SK-N-SH (cell line): ENCODE measurements at regions not wholly inside any gene's neighbourhood (a gene's known extent, or its start where the extent isn't known, plus 50 kb on each side); places are given as distances from the start of the nearest gene placed in this dataset.

ENCODE experiments used
- CTCF ChIA-PET: fragments of 300-600, 350-600 bp; formaldehyde crosslinking; extraction: SDS; loops from one replicate; lab custom pipeline; 2021; lab: Yijun Ruan, JAX
- POLR2A ChIA-PET: fragments of 350-600 bp; sonication (Branson Sonifier 250); formaldehyde crosslinking; extraction: SDS; loops from one replicate; lab custom pipeline; 2020; ENCODE audit warnings: antibody characterized with exemption, inconsistent platforms; lab: Yijun Ruan, JAX
- DNase-seq: peaks from one replicate; pipeline ENCODE4 v3.0.0; 2012
- H2AFZ ChIP-seq: fragments of 200-600 bp; sonication (generic); 2 replicates; pipeline ENCODE4 v1.8.1; 2016; ENCODE audit warnings: antibody characterized with exemption, mild to moderate bottlenecking, low read depth
- H3F3A ChIP-seq: fragments of 200-600 bp; sonication (generic); replicated peaks from 2 replicates; pipeline ENCODE3; 2016; ENCODE audit warnings: antibody characterized with exemption, mild to moderate bottlenecking; ENCODE audit not compliant: insufficient read depth
- H3K27ac ChIP-seq, 2 experiments: fragments of 200-500 bp in 1 of 2; fragments of 200-600 bp in 1 of 2; sonication (Bioruptor generic) in 1 of 2; sonication (generic), shearing (Covaris generic) in 1 of 2; 2 replicates each; pipeline versions ENCODE4 v1.5.1 to v1.6.1; 2014 to 2016; ENCODE audit warnings: low read depth in 2 of 2, inconsistent platforms in 1 of 2, low read length in 1 of 2, mild to moderate bottlenecking in 1 of 2, mixed read lengths in 1 of 2
- H3K27me3 ChIP-seq: fragments of 200-600 bp; sonication (generic), shearing (Covaris generic); 2 replicates; pipeline ENCODE4 v1.6.1; 2016; ENCODE audit warnings: mixed run types; ENCODE audit not compliant: insufficient read depth
- H3K36me3 ChIP-seq, 2 experiments: fragments of 200-500 bp in 1 of 2; fragments of 200-600 bp in 1 of 2; sonication (Bioruptor generic) in 1 of 2; sonication (generic) in 1 of 2; replicated peaks in 1 of 2; 2 replicates each; pipeline versions ENCODE3 to v1.5.1; 2014 to 2016; ENCODE audit warnings: low read length in 1 of 2, mild to moderate bottlenecking in 1 of 2; ENCODE audit not compliant: insufficient read depth in 2 of 2, control insufficient read depth in 1 of 2
- H3K4me1 ChIP-seq, 2 experiments: fragments of 200-500 bp in 1 of 2; fragments of 200-600 bp in 1 of 2; sonication (Bioruptor generic) in 1 of 2; sonication (generic), shearing (Covaris generic) in 1 of 2; 2 replicates each; pipeline versions ENCODE4 v1.5.1 to v1.6.1; 2014 to 2016; ENCODE audit warnings: low read depth in 1 of 2, low read length in 1 of 2, mixed run types in 1 of 2; ENCODE audit not compliant: insufficient read depth in 2 of 2, control insufficient read depth in 1 of 2
- H3K4me2 ChIP-seq: fragments of 200-600 bp; sonication (generic), shearing (Covaris generic); 2 replicates; pipeline ENCODE4 v1.6.1; 2017; ENCODE audit warnings: mixed run types
- H3K4me3 ChIP-seq, 2 experiments: fragments of 200-500 bp in 1 of 2; fragments of 200-600 bp in 1 of 2; sonication (Bioruptor generic) in 1 of 2; sonication (generic), shearing (Covaris generic) in 1 of 2; 2 replicates each; pipeline versions ENCODE4 v1.5.1 to v1.8.1; 2014 to 2016; ENCODE audit warnings: low read depth in 2 of 2, inconsistent platforms in 1 of 2, low read length in 1 of 2, mild to moderate bottlenecking in 1 of 2, mixed read lengths in 1 of 2, moderate library complexity in 1 of 2
- H3K79me2 ChIP-seq: fragments of 200-600 bp; sonication (generic); 2 replicates; pipeline ENCODE4 v1.8.1; 2017; ENCODE audit warnings: mild to moderate bottlenecking; ENCODE audit not compliant: insufficient read depth
- H3K9ac ChIP-seq: fragments of 200-600 bp; sonication (generic); 2 replicates; pipeline ENCODE4 v1.6.1; 2017; ENCODE audit warnings: mixed run types
- H3K9me2 ChIP-seq: fragments of 200-600 bp; sonication (generic); 2 replicates; pipeline ENCODE4 v1.6.1; 2017; ENCODE audit warnings: mixed run types
- H3K9me3 ChIP-seq: fragments of 200-600 bp; sonication (generic); 2 replicates; pipeline ENCODE4 v1.6.1; 2017; ENCODE audit warnings: mixed run types, mild to moderate bottlenecking, moderate library complexity
- H4K20me1 ChIP-seq: fragments of 200-600 bp; sonication (generic); 2 replicates; pipeline ENCODE4 v1.6.1; 2017; ENCODE audit warnings: mild to moderate bottlenecking, mixed run types; ENCODE audit not compliant: insufficient read depth
- ELF1 ChIP-seq: IDR thresholded peaks from 2 replicates; pipeline ENCODE4 v1.4.0; 2012
- EP300 ChIP-seq, 2 experiments: IDR thresholded peaks; 2 replicates each; pipeline versions ENCODE4 v1.4.0 to v1.6.1; 2012; ENCODE audit warnings: borderline replicate concordance in 1 of 2, low read depth in 1 of 2, low read length in 1 of 2
- EZH2phosphoT487 ChIP-seq: fragments of 200-600 bp; sonication (generic); IDR thresholded peaks from 2 replicates; pipeline ENCODE4 v1.6.1; 2017; ENCODE audit warnings: low read depth, mixed run types, mild to moderate bottlenecking, antibody characterized with exemption, moderate library complexity, borderline replicate concordance
- FOSL2 ChIP-seq: IDR thresholded peaks from 2 replicates; pipeline ENCODE4 v1.4.0; 2012; ENCODE audit warnings: low read depth, mild to moderate bottlenecking, moderate library complexity, borderline replicate concordance
- GABPA ChIP-seq: IDR thresholded peaks from 2 replicates; pipeline ENCODE4 v1.4.0; 2012; ENCODE audit warnings: low read depth, mild to moderate bottlenecking
- GATA2 ChIP-seq: sonication (generic); formaldehyde crosslinking; IDR thresholded peaks from 2 replicates; pipeline ENCODE4 v1.5.0; 2020; ENCODE audit warnings: mild to moderate bottlenecking, missing genetic modification reagents
- IRF3 ChIP-seq: fragments of 150-350 bp; IDR thresholded peaks from 2 replicates; pipeline ENCODE4 v1.6.1; 2016; ENCODE audit warnings: mild to moderate bottlenecking, low read depth, low read length
- JUND ChIP-seq: IDR thresholded peaks from 2 replicates; pipeline ENCODE4 v1.4.0; 2012
- MEF2A ChIP-seq: IDR thresholded peaks from 2 replicates; pipeline ENCODE4 v1.4.0; 2012; ENCODE audit warnings: low read depth, borderline replicate concordance
- MXI1 ChIP-seq: IDR thresholded peaks from 2 replicates; pipeline ENCODE4 v1.6.1; 2012; ENCODE audit warnings: mild to moderate bottlenecking, low read depth, low read length, improper control_type of control experiment
- NRF1 ChIP-seq: IDR thresholded peaks from 2 replicates; pipeline ENCODE4 v1.6.1; 2012; ENCODE audit warnings: low read depth, mild to moderate bottlenecking, low read length
- RAD21 ChIP-seq: IDR thresholded peaks from 2 replicates; pipeline ENCODE4 v1.6.1; 2012; ENCODE audit warnings: mild to moderate bottlenecking, low read length
- RCOR1 ChIP-seq: fragments of 150-350 bp; IDR thresholded peaks from 2 replicates; pipeline ENCODE4 v1.6.1; 2017; ENCODE audit warnings: antibody characterized with exemption, low read length
- REST ChIP-seq: IDR thresholded peaks from 2 replicates; pipeline ENCODE4 v1.6.1; 2012; ENCODE audit warnings: mild to moderate bottlenecking, low read depth, low read length, moderate library complexity
- RXRA ChIP-seq: IDR thresholded peaks from 2 replicates; pipeline ENCODE4 v1.4.0; 2012; ENCODE audit warnings: low read depth, mild to moderate bottlenecking, borderline replicate concordance
- SMC3 ChIP-seq: IDR thresholded peaks from 2 replicates; pipeline ENCODE4 v1.6.1; 2012; ENCODE audit warnings: low read depth, low read length, improper control_type of control experiment
- TCF12 ChIP-seq: IDR thresholded peaks from 2 replicates; pipeline ENCODE4 v1.4.0; 2012
- TEAD4 ChIP-seq: IDR thresholded peaks from 2 replicates; pipeline ENCODE4 v1.4.0; 2012; ENCODE audit warnings: mild to moderate bottlenecking, borderline replicate concordance; ENCODE audit not compliant: insufficient read depth
- YY1 ChIP-seq: IDR thresholded peaks from 2 replicates; pipeline ENCODE4 v1.4.0; 2012; ENCODE audit warnings: low read depth, mild to moderate bottlenecking
- WGBS: methylation state at CpG from one replicate; pipeline ENCODE4 v1.1.6; 2017; ENCODE audit warnings: low lambda C conversion rate; 5-methylcytosine and 5-hydroxymethylcytosine counted together
- TF ChIP-seq, protein P1 (sequence below): IDR thresholded peaks from 2 replicates; pipeline ENCODE4 v1.4.0; 2012; ENCODE audit warnings: low read depth
- TF ChIP-seq, protein P2 (sequence below): IDR thresholded peaks from 2 replicates; pipeline ENCODE4 v1.4.0; 2012; ENCODE audit warnings: low read depth, borderline replicate concordance
- TF ChIP-seq, protein P3 (sequence below): fragments of 150-350 bp; IDR thresholded peaks from 2 replicates; pipeline ENCODE4 v1.6.1; 2017; ENCODE audit warnings: antibody characterized with exemption, low read length, low read depth, borderline replicate concordance

DNA sequence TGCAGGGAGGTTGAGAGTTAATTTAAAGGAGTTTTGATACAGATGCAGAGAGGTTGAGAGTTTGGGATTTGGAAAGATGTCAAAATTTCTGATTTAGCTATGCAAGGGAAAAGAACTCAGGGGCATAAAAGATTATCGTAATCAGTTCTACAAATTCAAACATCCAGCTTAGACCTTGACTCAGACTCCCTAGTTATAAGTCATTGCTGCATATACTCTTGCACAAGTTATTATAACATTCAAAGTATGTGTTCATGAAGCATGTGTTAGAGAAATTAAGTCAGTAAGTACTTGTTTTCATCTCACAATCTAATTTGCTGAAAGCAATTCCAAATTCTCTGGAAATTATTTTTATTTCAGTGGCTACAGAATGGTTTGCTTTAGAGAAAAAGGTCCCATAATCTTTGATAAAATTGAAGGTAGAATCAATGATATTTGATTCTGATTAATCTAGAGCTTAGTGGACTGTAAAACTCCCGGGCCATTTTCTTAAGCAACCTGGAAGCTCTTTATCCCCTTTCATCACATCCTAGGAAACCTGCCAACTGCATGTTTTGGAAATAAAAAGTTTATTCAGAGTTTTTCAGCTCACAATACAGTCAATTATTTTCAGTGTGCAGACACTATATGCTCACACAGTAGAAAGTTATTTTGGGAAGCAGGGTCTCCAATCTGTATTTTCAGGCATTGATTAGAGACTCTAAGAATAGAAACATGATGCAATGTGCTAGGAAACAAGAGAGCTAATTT lies 132.9 kb upstream of the SPANXC start:
- DNase-seq, result no peak
- WGBS, result 5% methylated on average over 2 of the region's 2 CpGs
- no peaks in the 10 kb centered on the region for H4K20me1 ChIP-seq
- no peaks in the 10 kb centered on the region for H3K4me1 ChIP-seq
- no peaks in the 10 kb centered on the region for H3K9me2 ChIP-seq
- no peak overlapping the region for H3K9ac ChIP-seq
- H3K79me2 ChIP-seq, result no peaks in the 10 kb centered on the region
- no peak overlapping the region for H2AFZ ChIP-seq
- H3K9me3 ChIP-seq, result no peaks in the 10 kb centered on the region
- TF ChIP-seq GATA2 (CRISPR knock-in tag), result no peak
- TF ChIP-seq, protein P1, sequence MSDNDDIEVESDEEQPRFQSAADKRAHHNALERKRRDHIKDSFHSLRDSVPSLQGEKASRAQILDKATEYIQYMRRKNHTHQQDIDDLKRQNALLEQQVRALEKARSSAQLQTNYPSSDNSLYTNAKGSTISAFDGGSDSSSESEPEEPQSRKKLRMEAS, result no peak
- no peak for TF ChIP-seq JUND
- no peak for TF ChIP-seq MXI1
- no peak for TF ChIP-seq NRF1
- TF ChIP-seq EZH2phosphoT487, result no peak
- no peak for TF ChIP-seq YY1
- no peak for TF ChIP-seq MEF2A
- no peak for TF ChIP-seq EP300 (IDR thresholded peaks at IDR 0.05; ENCODE audit: borderline replicate concordance in 1 of 2, low read depth in 1 of 2, low read length in 1 of 2)
- TF ChIP-seq RAD21, result no peak
- TF ChIP-seq IRF3, result no peak
- TF ChIP-seq ELF1, result no peak
- no peak for TF ChIP-seq RXRA
- TF ChIP-seq GABPA, result no peak
- TF ChIP-seq, protein P2, sequence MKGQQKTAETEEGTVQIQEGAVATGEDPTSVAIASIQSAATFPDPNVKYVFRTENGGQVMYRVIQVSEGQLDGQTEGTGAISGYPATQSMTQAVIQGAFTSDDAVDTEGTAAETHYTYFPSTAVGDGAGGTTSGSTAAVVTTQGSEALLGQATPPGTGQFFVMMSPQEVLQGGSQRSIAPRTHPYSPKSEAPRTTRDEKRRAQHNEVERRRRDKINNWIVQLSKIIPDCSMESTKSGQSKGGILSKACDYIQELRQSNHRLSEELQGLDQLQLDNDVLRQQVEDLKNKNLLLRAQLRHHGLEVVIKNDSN, result no peak
- no peak for TF ChIP-seq RCOR1
- TF ChIP-seq TEAD4, result no peak
- ChIA-PET CTCF (no interaction called here), POLR2A (no interaction called here)
- H3K36me3 ChIP-seq, result no peaks in the 10 kb centered on the region
- no peaks in the 10 kb centered on the region; the same call in 1 of the 2 replicates for H3K27me3 ChIP-seq
- H3K4me2 ChIP-seq, result no peak overlapping the region
- H3K4me3 ChIP-seq, result no peak overlapping the region
- H3K27ac ChIP-seq, result no peak overlapping the region
- no peaks in the 10 kb centered on the region for H3F3A ChIP-seq

GRCh38 chrX:141341743-141342142 lies 99.4 kb upstream of the SPANXC start:
- H4K20me1 ChIP-seq, result no peaks in the 10 kb centered on the region
- H3K79me2 ChIP-seq, result no peaks in the 10 kb centered on the region
- no peak overlapping the region for H3K9ac ChIP-seq
- no peaks in the 10 kb centered on the region for H3K27me3 ChIP-seq
- H3K27ac ChIP-seq, result peak overlapping the region in 1 of 2 experiments; percentile 48; a peak in 2 of 4 replicates
- POLR2A ChIA-PET, result no interaction called here
- H3K9me2 ChIP-seq, result no peaks in the 10 kb centered on the region
- 40% methylated on average over 2 of the region's 2 CpGs for WGBS
- no peaks in the 10 kb centered on the region for H3K36me3 ChIP-seq
- CTCF ChIA-PET, result no interaction called here
- H3K4me3 ChIP-seq, result peak overlapping the region in 1 of 2 experiments; percentile 10; a peak in 1 of 4 replicates
- peak overlapping the region; percentile 33 for H3K4me2 ChIP-seq
- H3K9me3 ChIP-seq, result no peaks in the 10 kb centered on the region
- H3K4me1 ChIP-seq, result no peaks in the 10 kb centered on the region
- H3F3A ChIP-seq, result no peaks in the 10 kb centered on the region
- DNase-seq, result no peak
- H2AFZ ChIP-seq, result no peak overlapping the region
- TF ChIP-seq SMC3, result no peak
- no peak for TF ChIP-seq FOSL2
- no peak for TF ChIP-seq RAD21
- TF ChIP-seq EP300 (IDR thresholded peaks at IDR 0.05; ENCODE audit: borderline replicate concordance in 1 of 2, low read depth in 1 of 2, low read length in 1 of 2), result no peak
- TF ChIP-seq, protein P3, sequence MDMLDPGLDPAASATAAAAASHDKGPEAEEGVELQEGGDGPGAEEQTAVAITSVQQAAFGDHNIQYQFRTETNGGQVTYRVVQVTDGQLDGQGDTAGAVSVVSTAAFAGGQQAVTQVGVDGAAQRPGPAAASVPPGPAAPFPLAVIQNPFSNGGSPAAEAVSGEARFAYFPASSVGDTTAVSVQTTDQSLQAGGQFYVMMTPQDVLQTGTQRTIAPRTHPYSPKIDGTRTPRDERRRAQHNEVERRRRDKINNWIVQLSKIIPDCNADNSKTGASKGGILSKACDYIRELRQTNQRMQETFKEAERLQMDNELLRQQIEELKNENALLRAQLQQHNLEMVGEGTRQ, result no peak
- TF ChIP-seq GABPA, result no peak
- no peak for TF ChIP-seq TEAD4
- TF ChIP-seq REST, result no peak
- no peak for TF ChIP-seq TCF12
- TF ChIP-seq ELF1, result no peak
